C4-2B (cell line): ENCODE measurements at regions not wholly inside any gene's neighbourhood (a gene's known extent, or its start where the extent isn't known, plus 50 kb on each side); places are given as distances from the start of the nearest gene placed in this dataset.

Source experiments
- ZFX ChIP-seq: fragments of 450-650 bp; IDR thresholded peaks from 2 replicates; pipeline ENCODE4 v1.6.1; 2017
- TF ChIP-seq, protein P1 (sequence below): fragments of 450-650 bp; conservative IDR thresholded peaks from 2 replicates; pipeline ENCODE4 v1.5.1; 2017; ENCODE audit warnings: mild to moderate bottlenecking

GRCh38 chr4:130698251-130698650 lies 1602.3 kb downstream of the C4orf33 start:
- TF ChIP-seq, protein P1, sequence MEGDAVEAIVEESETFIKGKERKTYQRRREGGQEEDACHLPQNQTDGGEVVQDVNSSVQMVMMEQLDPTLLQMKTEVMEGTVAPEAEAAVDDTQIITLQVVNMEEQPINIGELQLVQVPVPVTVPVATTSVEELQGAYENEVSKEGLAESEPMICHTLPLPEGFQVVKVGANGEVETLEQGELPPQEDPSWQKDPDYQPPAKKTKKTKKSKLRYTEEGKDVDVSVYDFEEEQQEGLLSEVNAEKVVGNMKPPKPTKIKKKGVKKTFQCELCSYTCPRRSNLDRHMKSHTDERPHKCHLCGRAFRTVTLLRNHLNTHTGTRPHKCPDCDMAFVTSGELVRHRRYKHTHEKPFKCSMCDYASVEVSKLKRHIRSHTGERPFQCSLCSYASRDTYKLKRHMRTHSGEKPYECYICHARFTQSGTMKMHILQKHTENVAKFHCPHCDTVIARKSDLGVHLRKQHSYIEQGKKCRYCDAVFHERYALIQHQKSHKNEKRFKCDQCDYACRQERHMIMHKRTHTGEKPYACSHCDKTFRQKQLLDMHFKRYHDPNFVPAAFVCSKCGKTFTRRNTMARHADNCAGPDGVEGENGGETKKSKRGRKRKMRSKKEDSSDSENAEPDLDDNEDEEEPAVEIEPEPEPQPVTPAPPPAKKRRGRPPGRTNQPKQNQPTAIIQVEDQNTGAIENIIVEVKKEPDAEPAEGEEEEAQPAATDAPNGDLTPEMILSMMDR = no peak
- TF ChIP-seq ZFX = no peak
